ENCODE measurements at regions not wholly inside any gene's neighbourhood (a gene's known extent, or its start where the extent isn't known, plus 50 kb on each side); places are given as distances from the start of the nearest gene placed in this dataset.

DNA sequence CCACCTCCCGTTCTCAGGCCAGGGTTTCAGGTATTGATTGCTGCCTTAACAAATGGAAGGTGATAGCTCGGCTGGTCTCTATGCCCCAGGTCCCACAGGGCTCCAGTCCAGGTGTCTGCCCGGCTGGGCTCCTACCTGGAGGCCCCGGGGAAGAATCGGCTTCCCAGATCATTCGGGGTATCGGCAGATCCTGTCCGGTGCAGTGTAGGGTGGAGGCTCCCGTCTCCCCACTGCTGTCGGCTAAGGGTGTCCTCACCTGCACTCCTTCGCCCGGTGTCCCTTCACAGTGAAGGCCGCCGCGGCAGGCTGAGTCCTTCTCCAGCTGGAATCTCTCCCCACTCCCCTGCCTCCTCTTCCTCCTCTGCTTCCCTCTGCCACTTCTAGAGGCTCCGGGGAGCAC is 573.9 kb upstream of the SALL3 start:
- TF ChIP-seq, protein P1, sequence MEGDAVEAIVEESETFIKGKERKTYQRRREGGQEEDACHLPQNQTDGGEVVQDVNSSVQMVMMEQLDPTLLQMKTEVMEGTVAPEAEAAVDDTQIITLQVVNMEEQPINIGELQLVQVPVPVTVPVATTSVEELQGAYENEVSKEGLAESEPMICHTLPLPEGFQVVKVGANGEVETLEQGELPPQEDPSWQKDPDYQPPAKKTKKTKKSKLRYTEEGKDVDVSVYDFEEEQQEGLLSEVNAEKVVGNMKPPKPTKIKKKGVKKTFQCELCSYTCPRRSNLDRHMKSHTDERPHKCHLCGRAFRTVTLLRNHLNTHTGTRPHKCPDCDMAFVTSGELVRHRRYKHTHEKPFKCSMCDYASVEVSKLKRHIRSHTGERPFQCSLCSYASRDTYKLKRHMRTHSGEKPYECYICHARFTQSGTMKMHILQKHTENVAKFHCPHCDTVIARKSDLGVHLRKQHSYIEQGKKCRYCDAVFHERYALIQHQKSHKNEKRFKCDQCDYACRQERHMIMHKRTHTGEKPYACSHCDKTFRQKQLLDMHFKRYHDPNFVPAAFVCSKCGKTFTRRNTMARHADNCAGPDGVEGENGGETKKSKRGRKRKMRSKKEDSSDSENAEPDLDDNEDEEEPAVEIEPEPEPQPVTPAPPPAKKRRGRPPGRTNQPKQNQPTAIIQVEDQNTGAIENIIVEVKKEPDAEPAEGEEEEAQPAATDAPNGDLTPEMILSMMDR (conservative IDR thresholded peaks at IDR 0.05; ENCODE audit: low read depth, low read length): no peak
- no peak for TF ChIP-seq EZH2 (IDR thresholded peaks at IDR 0.05; ENCODE audit: borderline replicate concordance, low read depth, low read length, poor library complexity, severe bottlenecking)
